HepG2 (cell line): ENCODE measurements at regions not wholly inside any gene's neighbourhood (a gene's known extent, or its start where the extent isn't known, plus 50 kb on each side); places are given as distances from the start of the nearest gene placed in this dataset.
A peak's percentile ranks its signal among the peaks of the same experiment; 100 is the strongest.

Experiments
- AGO2 ChIP-seq: fragments of 200-400 bp; formaldehyde crosslinking; optimal IDR thresholded peaks from 2 replicates; pipeline ENCODE3; 2017; ENCODE audit warnings: mild to moderate bottlenecking, low read depth, low read length, moderate library complexity
- AHDC1 ChIP-seq: sonication (generic); formaldehyde crosslinking; IDR thresholded peaks from 2 replicates; pipeline ENCODE4 v1.5.1; 2020; ENCODE audit warnings: mild to moderate bottlenecking, missing genetic modification reagents, borderline replicate concordance
- MEIS2 ChIP-seq: sonication (generic); formaldehyde crosslinking; IDR thresholded peaks from 2 replicates; pipeline ENCODE4 v1.9.0; 2021; ENCODE audit warnings: mild to moderate bottlenecking, missing genetic modification reagents
- NR2F2 ChIP-seq: IDR thresholded peaks from 2 replicates; pipeline ENCODE4 v1.6.1; 2012; ENCODE audit warnings: low read depth, inconsistent platforms, borderline replicate concordance
- POGZ ChIP-seq: sonication (generic); formaldehyde crosslinking; IDR thresholded peaks from 2 replicates; pipeline ENCODE4 v1.4.0; 2020; ENCODE audit warnings: mild to moderate bottlenecking, missing genetic modification reagents
- RERE ChIP-seq: IDR thresholded peaks from 2 replicates; pipeline ENCODE4 v1.6.1; 2016; ENCODE audit warnings: low read depth, missing genetic modification reagents, missing compliant biosample characterization
- SKI ChIP-seq: fragments of 450-650 bp; IDR thresholded peaks from one replicate; pipeline ENCODE4 v1.6.1; 2018; ENCODE audit warnings: mild to moderate bottlenecking; ENCODE audit not compliant: partially characterized antibody
- SOX13 ChIP-seq, 3 experiments: fragments of 450-650 bp in 1 of 3; sonication (generic) in 1 of 3; formaldehyde crosslinking in 1 of 3; IDR thresholded peaks in 2 of 3; conservative IDR thresholded peaks in 1 of 3; 2 replicates each; pipeline versions ENCODE4 v1.5.0 to v1.6.1; 2016 to 2020; ENCODE audit warnings: antibody characterized with exemption in 1 of 3, mild to moderate bottlenecking in 1 of 3, missing compliant biosample characterization in 1 of 3, missing genetic modification reagents in 1 of 3, moderate library complexity in 1 of 3
- ZBTB38 ChIP-seq: sonication (generic); formaldehyde crosslinking; IDR thresholded peaks from 2 replicates; pipeline ENCODE4 v1.5.1; 2020; ENCODE audit warnings: mild to moderate bottlenecking, missing genetic modification reagents
- ZNF20 ChIP-seq: sonication (generic); formaldehyde crosslinking; IDR thresholded peaks from 2 replicates; pipeline ENCODE4 v1.4.0; 2020; ENCODE audit warnings: mild to moderate bottlenecking, moderate library complexity, missing genetic modification reagents
- ZNF331 ChIP-seq: sonication (generic); formaldehyde crosslinking; IDR thresholded peaks from 2 replicates; pipeline ENCODE4 v1.4.0; 2020; ENCODE audit warnings: missing genetic modification reagents
- ZNF609 ChIP-seq: sonication (generic); formaldehyde crosslinking; IDR thresholded peaks from 2 replicates; pipeline ENCODE4 v1.4.0; 2020; ENCODE audit warnings: mild to moderate bottlenecking, missing genetic modification reagents, borderline replicate concordance

- peak; percentile 62; the same call in 1 of the 2 replicates for TF ChIP-seq AHDC1 (CRISPR knock-in tag)
- TF ChIP-seq AGO2: no peak
- TF ChIP-seq RERE (CRISPR knock-in tag): 0 out of 2 replicates have a peak, but pooled peaks have one; percentile 41
- peak; percentile 71; the same call in 1 of the 2 replicates for TF ChIP-seq MEIS2 (CRISPR knock-in tag)
- TF ChIP-seq ZBTB38 (CRISPR knock-in tag): no peak
- no peak; the same call in 1 of the 2 replicates for TF ChIP-seq SOX13 (IDR thresholded peaks at IDR 0.05)
- peak in 1 of 2 experiments; percentile 81; a peak in 2 of 4 replicates for TF ChIP-seq SOX13 (CRISPR knock-in tag; conservative IDR thresholded peaks at IDR 0.05 in 1 of 2, IDR thresholded peaks at IDR 0.05 in 1 of 2)
- TF ChIP-seq NR2F2: peak; percentile 81; the same call in 1 of the 2 replicates
- peak; percentile 58 for TF ChIP-seq POGZ
- no peak for TF ChIP-seq ZNF20 (CRISPR knock-in tag)
- no peak for TF ChIP-seq SKI
- peak; percentile 54; the same call in 1 of the 2 replicates for TF ChIP-seq ZNF609 (CRISPR knock-in tag)
- peak; percentile 38; the same call in 1 of the 2 replicates for TF ChIP-seq ZNF331
Observed at GRCh38 chr12:92988622-92989130, 59.6 kb upstream of the EEA1 start (continued).
